T-helper 17 cell (primary cell): ENCODE measurements at regions not wholly inside any gene's neighbourhood (a gene's known extent, or its start where the extent isn't known, plus 50 kb on each side); places are given as distances from the start of the nearest gene placed in this dataset.

Experiments used
- ATAC-seq: fragments of 150-1000 bp; cut with Tn5 transposase; 2 replicates; pipeline ENCODE4 v1.10.0; 2021; ENCODE audit warnings: mild to moderate bottlenecking, moderate library complexity
- DNase-seq, 3 donors: peaks; one replicate each; pipeline versions ENCODE4 v3.0.0 to v3.0.0-alpha.2; 2020 to 2021
- H3K9me3 ChIP-seq: one replicate; pipeline ENCODE4 v1.7.0; 2013; ENCODE audit warnings: low read length, mild to moderate bottlenecking; ENCODE audit not compliant: control insufficient read depth, poor library complexity, severe bottlenecking
- H3K27ac Mint-ChIP-seq: one replicate; pipeline ENCODE4 v1.8.0; 2022; ENCODE audit warnings: mild to moderate bottlenecking, moderate library complexity, mixed read lengths
- H3K27me3 Mint-ChIP-seq: one replicate; pipeline ENCODE4 v1.8.0; 2022; ENCODE audit warnings: mixed read lengths
- H3K36me3 Mint-ChIP-seq: one replicate; pipeline ENCODE4 v1.8.0; 2022; ENCODE audit warnings: low read depth, mixed read lengths
- H3K4me1 Mint-ChIP-seq: one replicate; pipeline ENCODE4 v1.8.0; 2022; ENCODE audit warnings: mild to moderate bottlenecking, mixed read lengths
- H3K4me3 Mint-ChIP-seq: one replicate; pipeline ENCODE4 v1.8.0; 2022; ENCODE audit warnings: mild to moderate bottlenecking, moderate library complexity, mixed read lengths

GRCh38 chr12:75884465-75884985, 147.1 kb downstream of the PHLDA1 start:
- Mint-ChIP-seq H3K4me3 (no peak overlapping the region), H3K27ac (no peak overlapping the region), H3K36me3 (peaks cover 3% of the 10 kb centered on the region), H3K27me3 (peaks cover 33% of the 10 kb centered on the region), H3K4me1 (no peaks in the 10 kb centered on the region)
- no peak for DNase-seq
- no peaks in the 10 kb centered on the region for H3K9me3 ChIP-seq
- ATAC-seq: no peak

GRCh38 chr12:75883241-75883640, 148.3 kb downstream of the PHLDA1 start:
- DNase-seq (no peak), ATAC-seq (no peak)
- Mint-ChIP-seq H3K27ac (no peak overlapping the region), H3K4me1 (no peaks in the 10 kb centered on the region), H3K36me3 (peaks cover 3% of the 10 kb centered on the region), H3K4me3 (no peak overlapping the region), H3K27me3 (peaks cover 26% of the 10 kb centered on the region)
- no peaks in the 10 kb centered on the region for H3K9me3 ChIP-seq

GRCh38 chr12:75882421-75882820, 149.2 kb downstream of the PHLDA1 start:
- Mint-ChIP-seq H3K36me3 (peaks cover 3% of the 10 kb centered on the region), H3K27ac (no peak overlapping the region), H3K4me3 (no peak overlapping the region), H3K4me1 (no peaks in the 10 kb centered on the region), H3K27me3 (peaks cover 26% of the 10 kb centered on the region)
- DNase-seq (no peak), ATAC-seq (no peak)
- no peaks in the 10 kb centered on the region for H3K9me3 ChIP-seq

- Mint-ChIP-seq H3K27ac (no peak overlapping the region), H3K27me3 (peaks cover 26% of the 10 kb centered on the region), H3K36me3 (peaks cover 3% of the 10 kb centered on the region), H3K4me1 (no peaks in the 10 kb centered on the region), H3K4me3 (no peak overlapping the region)
- DNase-seq (no peak), ATAC-seq (no peak)
- no peaks in the 10 kb centered on the region for H3K9me3 ChIP-seq
Measured at GRCh38 chr12:75881920-75882319, 149.7 kb downstream of the PHLDA1 start.

- no peak overlapping the region for H3K4me3 Mint-ChIP-seq
- no peaks in the 10 kb centered on the region for H3K9me3 ChIP-seq
- DNase-seq (no peak), ATAC-seq (no peak)
- H3K36me3 Mint-ChIP-seq: no peaks in the 10 kb centered on the region
- no peaks in the 10 kb centered on the region for H3K4me1 Mint-ChIP-seq
- no peak overlapping the region for H3K27ac Mint-ChIP-seq
- H3K27me3 Mint-ChIP-seq: peaks cover 28% of the 10 kb centered on the region
Measured at GRCh38 chr12:75877763-75878621, 153.6 kb downstream of the PHLDA1 start.

GRCh38 chr12:75876832-75877762, 154.5 kb downstream of the PHLDA1 start:
- DNase-seq: no peak
- no peaks in the 10 kb centered on the region for H3K9me3 ChIP-seq
- Mint-ChIP-seq H3K4me3 (no peak overlapping the region), H3K4me1 (no peaks in the 10 kb centered on the region), H3K27ac (peak overlapping the region; percentile 37), H3K36me3 (no peaks in the 10 kb centered on the region), H3K27me3 (peaks cover 33% of the 10 kb centered on the region)
- no peak for ATAC-seq

- DNase-seq (no peak), ATAC-seq (no peak)
- no peak overlapping the region for H3K27ac Mint-ChIP-seq
- no peaks in the 10 kb centered on the region for H3K36me3 Mint-ChIP-seq
- no peaks in the 10 kb centered on the region for H3K9me3 ChIP-seq
- peaks cover 2% of the 10 kb centered on the region for H3K4me1 Mint-ChIP-seq
- no peak overlapping the region for H3K4me3 Mint-ChIP-seq
- H3K27me3 Mint-ChIP-seq: peaks cover 38% of the 10 kb centered on the region
Measured at GRCh38 chr12:75874441-75874840, 157.1 kb downstream of the PHLDA1 start.

GRCh38 chr12:75872762-75873161, 158.8 kb downstream of the PHLDA1 start:
- Mint-ChIP-seq H3K4me1 (peaks cover 2% of the 10 kb centered on the region), H3K27ac (no peak overlapping the region), H3K4me3 (no peak overlapping the region), H3K36me3 (no peaks in the 10 kb centered on the region), H3K27me3 (peaks cover 31% of the 10 kb centered on the region)
- no peaks in the 10 kb centered on the region for H3K9me3 ChIP-seq
- DNase-seq: no peak
- no peak for ATAC-seq

- no peak overlapping the region for H3K27ac Mint-ChIP-seq
- H3K9me3 ChIP-seq: no peaks in the 10 kb centered on the region
- no peaks in the 10 kb centered on the region for H3K36me3 Mint-ChIP-seq
- no peak overlapping the region for H3K4me3 Mint-ChIP-seq
- ATAC-seq (no peak), DNase-seq (no peak)
- H3K27me3 Mint-ChIP-seq: peaks cover 22% of the 10 kb centered on the region
- H3K4me1 Mint-ChIP-seq: peaks cover 2% of the 10 kb centered on the region
Measured at GRCh38 chr12:75870878-75871277, 160.7 kb downstream of the PHLDA1 start.

- H3K4me3 Mint-ChIP-seq: no peak overlapping the region
- H3K36me3 Mint-ChIP-seq: no peaks in the 10 kb centered on the region
- H3K27ac Mint-ChIP-seq: no peak overlapping the region
- ATAC-seq: no peak
- H3K9me3 ChIP-seq: no peaks in the 10 kb centered on the region
- peaks cover 11% of the 10 kb centered on the region for H3K27me3 Mint-ChIP-seq
- peaks cover 2% of the 10 kb centered on the region for H3K4me1 Mint-ChIP-seq
- no peak for DNase-seq
Measured at GRCh38 chr12:75868501-75868900, 163.1 kb downstream of the PHLDA1 start.

- H3K4me1 Mint-ChIP-seq: no peaks in the 10 kb centered on the region
- no peak for ATAC-seq
- no peaks in the 10 kb centered on the region for H3K27me3 Mint-ChIP-seq
Measured at GRCh38 chr12:75865315-75865714, 166.3 kb downstream of the PHLDA1 start.

GRCh38 chr12:75864161-75864560, 167.4 kb downstream of the PHLDA1 start:
- H3K27me3 Mint-ChIP-seq: no peaks in the 10 kb centered on the region
- H3K4me3 Mint-ChIP-seq: no peak overlapping the region
- no peaks in the 10 kb centered on the region for H3K4me1 Mint-ChIP-seq
- H3K36me3 Mint-ChIP-seq: no peaks in the 10 kb centered on the region
- no peaks in the 10 kb centered on the region for H3K9me3 ChIP-seq
- ATAC-seq: no peak
- no peak overlapping the region for H3K27ac Mint-ChIP-seq
- no peak for DNase-seq

More at GRCh38 chr12:75865315-75865714, 166.3 kb downstream of the PHLDA1 start:
- H3K27ac Mint-ChIP-seq: no peak overlapping the region
- no peaks in the 10 kb centered on the region for H3K9me3 ChIP-seq
- DNase-seq: no peak
- H3K36me3 Mint-ChIP-seq: no peaks in the 10 kb centered on the region
- H3K4me3 Mint-ChIP-seq: no peak overlapping the region

GRCh38 chr12:75863533-75863932, 168.0 kb downstream of the PHLDA1 start:
- Mint-ChIP-seq H3K27ac (no peak overlapping the region), H3K4me1 (no peaks in the 10 kb centered on the region), H3K4me3 (no peak overlapping the region), H3K27me3 (no peaks in the 10 kb centered on the region), H3K36me3 (no peaks in the 10 kb centered on the region)
- no peak for DNase-seq
- no peaks in the 10 kb centered on the region for H3K9me3 ChIP-seq
- ATAC-seq: no peak
